ENCODE measurements at regions not wholly inside any gene's neighbourhood (a gene's known extent, or its start where the extent isn't known, plus 50 kb on each side); places are given as distances from the start of the nearest gene placed in this dataset.

DNA sequence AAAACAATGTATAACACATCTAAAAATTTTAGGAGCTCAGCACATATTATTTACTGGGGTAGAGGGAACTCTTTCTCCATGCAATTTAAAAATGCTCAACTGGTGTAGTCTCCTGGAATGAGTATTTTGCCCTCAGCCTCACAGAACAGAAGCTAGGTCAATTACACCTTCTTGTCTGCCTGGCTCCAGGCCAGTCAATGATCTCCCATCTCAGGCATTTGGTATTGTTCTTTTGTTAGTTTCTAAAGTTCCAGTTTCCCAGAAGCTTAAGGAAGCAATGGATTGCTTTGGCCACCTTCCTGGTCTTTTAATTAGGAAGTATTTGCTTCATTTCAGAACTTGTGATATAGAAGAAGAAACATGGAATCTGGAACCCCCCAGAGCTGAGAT lies 360.3 kb upstream of the ASIC2 start:
- no peaks in the 10 kb centered on the region for H3K36me3 Mint-ChIP-seq
- H3K9me3 Mint-ChIP-seq = no peaks in the 10 kb centered on the region
- H3K27me3 Mint-ChIP-seq (ENCODE audit: low read depth) = peaks cover 47% of the 10 kb centered on the region
- TF ChIP-seq, protein P1, sequence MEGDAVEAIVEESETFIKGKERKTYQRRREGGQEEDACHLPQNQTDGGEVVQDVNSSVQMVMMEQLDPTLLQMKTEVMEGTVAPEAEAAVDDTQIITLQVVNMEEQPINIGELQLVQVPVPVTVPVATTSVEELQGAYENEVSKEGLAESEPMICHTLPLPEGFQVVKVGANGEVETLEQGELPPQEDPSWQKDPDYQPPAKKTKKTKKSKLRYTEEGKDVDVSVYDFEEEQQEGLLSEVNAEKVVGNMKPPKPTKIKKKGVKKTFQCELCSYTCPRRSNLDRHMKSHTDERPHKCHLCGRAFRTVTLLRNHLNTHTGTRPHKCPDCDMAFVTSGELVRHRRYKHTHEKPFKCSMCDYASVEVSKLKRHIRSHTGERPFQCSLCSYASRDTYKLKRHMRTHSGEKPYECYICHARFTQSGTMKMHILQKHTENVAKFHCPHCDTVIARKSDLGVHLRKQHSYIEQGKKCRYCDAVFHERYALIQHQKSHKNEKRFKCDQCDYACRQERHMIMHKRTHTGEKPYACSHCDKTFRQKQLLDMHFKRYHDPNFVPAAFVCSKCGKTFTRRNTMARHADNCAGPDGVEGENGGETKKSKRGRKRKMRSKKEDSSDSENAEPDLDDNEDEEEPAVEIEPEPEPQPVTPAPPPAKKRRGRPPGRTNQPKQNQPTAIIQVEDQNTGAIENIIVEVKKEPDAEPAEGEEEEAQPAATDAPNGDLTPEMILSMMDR (IDR thresholded peaks at IDR 0.05; ENCODE audit: unreplicated experiment) = no peak
- no peak overlapping the region for H3K4me3 Mint-ChIP-seq
- H3K4me1 Mint-ChIP-seq = no peaks in the 10 kb centered on the region
- H3K27ac Mint-ChIP-seq = no peak overlapping the region
- DNase-seq (ENCODE audit: low spot score in 2 of 2, unreplicated experiment in 2 of 2) = no peak

DNA sequence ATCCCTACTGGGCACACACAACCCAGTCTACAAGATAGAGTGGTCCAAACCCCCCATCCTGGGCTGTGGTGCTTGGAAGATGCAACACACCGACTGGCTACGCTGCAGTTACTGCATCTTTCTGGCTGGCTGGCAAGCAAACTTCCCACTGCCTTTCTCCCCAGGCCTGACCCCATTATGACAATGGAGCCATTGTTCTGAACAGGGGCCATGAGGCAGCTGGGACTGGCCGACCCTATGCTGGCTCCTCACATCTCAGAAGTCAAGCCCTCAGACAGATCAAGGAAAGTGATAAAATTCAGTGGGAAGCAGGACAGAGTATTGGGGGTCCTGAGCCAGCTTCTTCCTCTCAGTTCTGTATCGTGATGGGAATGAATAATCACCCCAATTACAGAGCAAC lies 364.1 kb upstream of the ASIC2 start:
- DNase-seq (ENCODE audit: low spot score in 2 of 2, unreplicated experiment in 2 of 2) = no peak
- Mint-ChIP-seq H3K4me1 (no peaks in the 10 kb centered on the region), H3K4me3 (no peak overlapping the region), H3K27ac (no peak overlapping the region), H3K9me3 (no peaks in the 10 kb centered on the region), H3K27me3 (ENCODE audit: low read depth) (peaks cover 27% of the 10 kb centered on the region), H3K36me3 (no peaks in the 10 kb centered on the region)
- TF ChIP-seq, protein P1 (IDR thresholded peaks at IDR 0.05; ENCODE audit: unreplicated experiment) = no peak

DNA sequence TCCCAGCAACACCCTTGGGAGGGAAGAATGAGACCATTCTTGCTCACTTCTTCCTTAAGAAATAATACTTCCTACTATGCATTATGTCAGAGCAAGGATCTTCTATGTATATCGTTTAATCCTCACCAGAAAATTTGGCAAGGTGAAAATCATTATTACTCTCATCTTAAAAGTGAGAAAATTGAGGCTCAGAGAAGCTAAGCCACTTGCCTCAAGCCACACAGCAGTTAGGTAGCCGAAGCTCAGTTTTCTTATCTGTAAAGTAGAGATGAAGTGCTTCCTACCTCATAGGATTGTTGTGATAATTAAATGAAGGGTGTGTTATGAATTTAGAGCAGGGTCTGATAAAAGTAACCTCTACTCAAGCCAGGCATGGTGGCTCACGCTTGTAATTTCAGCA lies 368.9 kb upstream of the ASIC2 start:
- DNase-seq (ENCODE audit: low spot score in 2 of 2, unreplicated experiment in 2 of 2) = no peak
- Mint-ChIP-seq H3K9me3 (no peaks in the 10 kb centered on the region), H3K27ac (no peak overlapping the region), H3K4me3 (no peak overlapping the region), H3K36me3 (no peaks in the 10 kb centered on the region), H3K27me3 (ENCODE audit: low read depth) (peaks cover 26% of the 10 kb centered on the region), H3K4me1 (no peaks in the 10 kb centered on the region)
- TF ChIP-seq, protein P1 (IDR thresholded peaks at IDR 0.05; ENCODE audit: unreplicated experiment) = no peak

DNA sequence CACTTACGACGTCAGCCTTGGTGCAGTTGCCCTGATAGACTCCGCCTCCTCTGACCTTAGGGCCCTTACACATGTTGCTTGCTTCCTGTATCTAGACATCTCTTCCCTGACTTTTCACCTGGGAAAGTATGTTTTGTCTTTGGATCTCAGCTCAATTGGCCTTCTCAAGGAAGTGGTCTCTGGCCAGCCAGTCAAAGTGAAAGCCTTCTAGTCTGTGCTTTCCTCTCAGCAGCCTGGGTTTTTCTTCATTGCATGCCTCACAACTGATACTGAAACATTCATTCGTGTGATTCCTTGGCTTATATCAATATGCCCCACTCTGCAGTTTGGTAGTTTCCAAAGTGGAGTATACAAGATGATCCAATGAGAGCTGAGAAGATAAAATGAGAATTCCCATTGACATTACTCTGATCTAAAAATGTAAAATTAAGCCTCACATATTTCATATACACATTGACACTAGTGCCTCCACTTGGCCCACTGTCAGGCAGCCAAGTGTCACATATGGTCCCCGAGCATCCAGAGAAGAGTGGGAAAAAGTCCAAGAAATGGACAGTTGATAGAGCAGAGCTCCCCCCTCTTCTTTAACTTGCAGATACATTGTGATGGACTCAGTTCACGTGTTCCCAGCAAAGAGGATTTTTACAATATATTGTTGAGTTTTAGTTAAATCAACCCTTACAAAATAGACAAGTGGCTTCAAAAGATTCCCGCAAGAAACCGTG lies 371.2 kb upstream of the ASIC2 start:
- peaks cover 29% of the 10 kb centered on the region for H3K27me3 Mint-ChIP-seq (ENCODE audit: low read depth)
- DNase-seq (ENCODE audit: low spot score in 2 of 2, unreplicated experiment in 2 of 2) = no peak
- H3K9me3 Mint-ChIP-seq = no peaks in the 10 kb centered on the region
- no peak overlapping the region for H3K27ac Mint-ChIP-seq
- TF ChIP-seq, protein P1 (IDR thresholded peaks at IDR 0.05; ENCODE audit: unreplicated experiment) = no peak
- no peak overlapping the region for H3K4me3 Mint-ChIP-seq
- H3K36me3 Mint-ChIP-seq = no peaks in the 10 kb centered on the region
- peaks cover 2% of the 10 kb centered on the region for H3K4me1 Mint-ChIP-seq

DNA sequence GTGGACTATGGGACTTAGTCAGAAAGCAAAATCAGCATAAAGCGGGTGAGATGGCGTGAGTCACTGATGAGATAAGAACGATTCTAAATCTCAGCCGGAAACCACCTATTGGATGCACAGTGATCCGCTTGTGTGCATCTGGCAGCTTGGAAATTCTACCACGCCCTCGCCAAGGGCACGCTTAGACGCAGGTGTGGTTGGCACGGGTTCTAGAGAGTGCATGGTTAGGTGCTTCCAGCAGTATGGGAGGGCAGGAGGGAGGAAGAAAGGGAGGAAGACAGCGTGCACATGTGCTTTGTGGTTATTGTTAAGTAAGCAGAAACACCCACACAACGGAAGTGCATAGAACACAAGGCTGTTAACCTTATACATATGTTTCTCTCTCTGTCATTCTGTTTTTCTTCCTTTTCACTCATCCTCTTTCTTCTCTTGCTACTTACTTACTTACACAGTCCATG lies 374.0 kb upstream of the ASIC2 start:
- no peak overlapping the region for H3K27ac Mint-ChIP-seq
- H3K4me3 Mint-ChIP-seq = no peak overlapping the region
- peaks cover 2% of the 10 kb centered on the region for H3K4me1 Mint-ChIP-seq
- TF ChIP-seq, protein P1 (IDR thresholded peaks at IDR 0.05; ENCODE audit: unreplicated experiment) = no peak
- H3K27me3 Mint-ChIP-seq (ENCODE audit: low read depth) = peaks cover 41% of the 10 kb centered on the region
- H3K36me3 Mint-ChIP-seq = no peaks in the 10 kb centered on the region
- no peaks in the 10 kb centered on the region for H3K9me3 Mint-ChIP-seq
- DNase-seq (ENCODE audit: low spot score in 2 of 2, unreplicated experiment in 2 of 2) = no peak

Measured in mesothelial cell of epicardium (in vitro differentiated cells).